Fibroblast of lung (primary cell): ENCODE measurements at regions not wholly inside any gene's neighbourhood (a gene's known extent, or its start where the extent isn't known, plus 50 kb on each side); places are given as distances from the start of the nearest gene placed in this dataset.
"Not testable (repeated sequence)": the region's sequence is repeated elsewhere in the genome, so short reads cannot be mapped to it uniquely, and the experiment has no call there.

ENCODE experiments used
- CTCF ChIP-seq, 2 donors: IDR thresholded peaks in 1 of 2; conservative IDR thresholded peaks in 1 of 2; 1 replicate in 1 of 2; 2 replicates in 1 of 2; pipeline ENCODE4 v1.5.1; 2011 to 2012; ENCODE audit warnings: low read length in 2 of 2, control low read depth in 1 of 2, inconsistent platforms in 1 of 2, low read depth in 1 of 2, mild to moderate bottlenecking in 1 of 2
- EZH2 ChIP-seq: IDR thresholded peaks from 2 replicates; pipeline ENCODE4 v1.5.1; 2012; ENCODE audit warnings: low read length, control low read depth, mild to moderate bottlenecking; ENCODE audit errors: missing control alignments

GRCh38 chr3:4086662-4087061, 216.5 kb upstream of the SETMAR start:
- TF ChIP-seq CTCF (conservative IDR thresholded peaks at IDR 0.05 in 1 of 2, IDR thresholded peaks at IDR 0.05 in 1 of 2; ENCODE audit: low read depth in 1 of 2, low read length in 2 of 2); EZH2: not testable (repeated sequence)
